Astrocyte (in vitro differentiated cells and primary cell): ENCODE measurements at regions not wholly inside any gene's neighbourhood (a gene's known extent, or its start where the extent isn't known, plus 50 kb on each side); places are given as distances from the start of the nearest gene placed in this dataset.

ENCODE experiments used
- CTCF ChIP-seq: IDR thresholded peaks from 2 replicates; pipeline ENCODE4 v1.5.1; 2011; ENCODE audit warnings: low read depth, mild to moderate bottlenecking, inconsistent platforms, low read length, moderate library complexity; ENCODE audit not compliant: insufficient read depth
- EZH2 ChIP-seq: IDR thresholded peaks from 2 replicates; pipeline ENCODE4 v1.6.1; 2012; ENCODE audit warnings: mild to moderate bottlenecking, low read length, inconsistent platforms; ENCODE audit not compliant: insufficient read depth

- TF ChIP-seq CTCF (no peak), EZH2 (no peak)
These were observed 1382.1 kb downstream of the AACS start for GRCh38 chr12:126447346-126447745.
